M059J (cell line): ENCODE measurements at regions not wholly inside any gene's neighbourhood (a gene's known extent, or its start where the extent isn't known, plus 50 kb on each side); places are given as distances from the start of the nearest gene placed in this dataset.
"Not testable (repeated sequence)": the region's sequence is repeated elsewhere in the genome, so short reads cannot be mapped to it uniquely, and the experiment has no call there.

Experiments
- DNase-seq: peaks from one replicate; pipeline ENCODE4 v3.0.0-alpha.2; 2012; ENCODE audit warnings: low read depth

DNA sequence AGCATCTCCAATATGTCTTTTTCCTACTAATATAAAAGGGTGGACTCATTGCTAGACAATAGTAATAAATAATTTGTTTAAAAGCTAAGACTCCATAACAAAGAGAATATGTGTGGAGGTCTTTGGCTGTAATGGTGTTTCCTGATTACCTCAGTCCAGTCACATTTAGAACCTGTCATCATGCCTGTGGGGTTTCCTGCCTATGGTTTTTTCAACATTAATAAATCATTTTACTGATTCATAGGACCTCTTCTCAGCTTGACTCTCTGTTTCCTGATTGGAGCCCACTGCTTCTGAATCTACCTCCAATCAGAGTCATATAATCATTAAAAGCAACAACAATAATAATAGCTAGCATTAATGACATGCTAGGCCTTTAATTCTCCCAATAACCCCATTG is 52.4 kb upstream of the GNAI1 start:
- peak; percentile 19 for DNase-seq

DNA sequence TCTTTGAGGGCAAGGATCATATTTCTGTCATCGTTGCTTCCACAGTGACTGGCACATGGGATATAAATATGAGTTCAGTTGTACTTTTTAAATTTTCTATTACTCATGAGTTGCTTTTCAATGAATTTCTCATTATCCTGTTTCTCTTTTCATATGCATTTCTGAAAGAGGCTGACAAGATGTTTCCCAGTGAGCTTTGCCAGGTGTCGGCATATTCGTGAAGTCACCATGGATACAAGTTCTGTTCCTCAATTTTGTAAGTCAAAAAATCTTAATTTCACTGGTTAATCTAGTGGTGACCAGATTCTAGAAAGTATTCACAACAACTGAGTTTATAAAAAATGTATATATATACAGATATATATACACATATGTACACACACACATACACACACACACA is 55.7 kb upstream of the GNAI1 start:
- no peak for DNase-seq

DNA sequence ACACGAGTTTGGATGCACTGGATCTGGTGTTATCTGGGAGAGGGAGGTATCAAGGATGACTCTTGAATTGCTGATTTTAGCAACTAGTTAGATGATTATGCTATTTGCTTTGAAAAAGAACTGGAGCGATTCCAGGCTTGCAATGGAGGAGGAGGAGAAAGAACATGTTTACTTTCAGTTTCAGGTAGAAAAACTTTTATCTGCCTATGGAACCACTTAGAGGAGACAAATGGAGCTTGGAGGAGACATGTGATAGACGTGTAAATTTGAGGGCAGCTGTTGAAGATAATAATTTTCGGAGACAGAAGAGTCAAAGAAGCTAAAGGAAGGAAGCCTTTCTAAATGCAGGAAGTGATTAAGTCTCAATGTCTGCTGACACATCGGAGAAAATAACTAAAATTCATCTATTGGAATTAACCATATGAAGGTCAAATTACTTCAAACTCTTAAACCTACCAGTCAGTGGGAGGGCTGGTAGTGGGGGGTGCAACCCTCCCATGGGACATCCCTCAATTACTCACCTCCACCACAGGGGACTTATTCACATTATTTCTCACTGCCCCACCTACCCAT is 56.4 kb upstream of the GNAI1 start:
- peak; percentile 52 for DNase-seq

DNA sequence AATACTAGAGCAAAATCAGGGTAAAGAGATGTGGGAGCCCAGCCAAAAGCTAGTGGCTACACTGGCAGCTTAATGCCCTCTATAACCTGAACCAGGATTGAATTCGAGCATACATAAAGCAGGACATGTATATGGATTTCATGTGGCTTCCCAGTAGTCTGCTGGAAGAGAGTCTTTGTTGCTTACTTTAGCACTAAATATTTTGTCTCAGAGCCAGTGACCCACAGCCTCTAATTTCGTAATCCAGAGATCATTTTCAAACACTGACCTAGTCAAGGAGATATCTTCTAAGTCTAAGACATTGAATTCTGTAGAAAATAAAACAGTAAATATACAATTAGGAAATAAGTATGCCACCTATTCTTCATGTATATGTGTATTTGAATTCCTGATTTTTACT is 64.2 kb upstream of the GNAI1 start:
- DNase-seq, result no peak

DNA sequence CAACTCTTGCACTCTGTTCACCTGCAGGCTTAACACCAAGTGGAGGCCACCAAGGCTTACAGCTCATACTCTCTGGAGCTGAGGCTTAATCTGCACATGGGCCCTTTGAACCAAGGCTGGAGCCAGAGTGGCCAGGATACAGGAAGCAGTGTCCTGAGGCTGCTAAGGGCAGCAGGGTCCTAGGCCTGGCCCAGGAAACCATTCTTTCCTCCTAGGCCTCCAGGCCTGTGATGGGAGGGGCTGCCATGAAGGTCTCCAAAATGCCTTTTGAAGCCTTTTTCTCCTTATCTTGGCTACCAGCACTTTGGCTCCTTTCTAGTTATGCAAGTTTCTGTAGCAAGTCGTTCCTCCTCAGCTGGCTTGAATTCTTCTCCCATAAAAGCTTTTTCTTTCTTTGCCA is 68.0 kb upstream of the GNAI1 start:
- DNase-seq, result no peak

DNA sequence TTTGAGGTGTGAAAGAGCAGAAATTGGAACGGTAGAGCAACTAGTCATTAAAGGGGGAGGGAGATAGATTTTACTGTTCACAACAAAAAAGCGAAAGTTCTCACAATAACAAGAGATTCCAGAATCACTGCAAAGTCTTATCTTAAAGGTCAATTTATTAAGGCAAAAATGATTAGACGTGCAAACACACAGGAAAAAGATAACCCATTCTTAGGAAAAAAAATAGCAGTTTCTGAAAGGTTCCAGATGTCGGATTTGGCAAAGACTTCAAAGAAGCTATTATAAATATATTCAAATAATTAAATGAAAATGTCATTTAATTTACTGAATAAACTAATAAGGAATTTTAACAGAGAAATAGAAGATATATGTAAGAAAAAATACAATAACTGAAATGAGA is 70.8 kb upstream of the GNAI1 start:
- DNase-seq, result no peak

DNA sequence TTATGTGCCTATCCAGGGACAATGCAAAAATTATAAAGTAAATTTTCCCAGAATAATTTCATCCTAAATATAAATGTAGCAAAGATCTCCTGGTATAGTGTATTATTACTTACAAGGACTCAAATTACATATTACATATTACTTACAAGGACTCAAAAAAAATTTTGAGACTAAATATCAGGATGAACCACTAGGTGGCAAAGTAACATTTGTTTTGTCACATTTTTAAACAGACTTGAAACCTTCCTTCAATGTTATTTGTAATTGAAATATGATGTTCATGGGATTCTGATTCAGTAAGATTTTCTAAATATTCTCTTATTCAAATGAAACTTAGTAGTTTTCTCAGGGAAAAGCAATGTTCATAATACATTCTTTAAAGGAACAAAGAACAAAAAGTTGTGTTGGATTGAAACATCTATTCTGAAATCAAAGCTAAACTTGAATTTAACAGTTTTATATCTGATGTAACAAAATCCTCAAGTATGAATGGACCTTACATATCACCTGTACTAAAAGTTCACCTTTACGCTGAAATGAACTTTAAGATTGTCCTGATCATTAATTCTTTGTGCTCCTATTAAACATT is 74.3 kb upstream of the GNAI1 start:
- DNase-seq, result peak; percentile 70

DNA sequence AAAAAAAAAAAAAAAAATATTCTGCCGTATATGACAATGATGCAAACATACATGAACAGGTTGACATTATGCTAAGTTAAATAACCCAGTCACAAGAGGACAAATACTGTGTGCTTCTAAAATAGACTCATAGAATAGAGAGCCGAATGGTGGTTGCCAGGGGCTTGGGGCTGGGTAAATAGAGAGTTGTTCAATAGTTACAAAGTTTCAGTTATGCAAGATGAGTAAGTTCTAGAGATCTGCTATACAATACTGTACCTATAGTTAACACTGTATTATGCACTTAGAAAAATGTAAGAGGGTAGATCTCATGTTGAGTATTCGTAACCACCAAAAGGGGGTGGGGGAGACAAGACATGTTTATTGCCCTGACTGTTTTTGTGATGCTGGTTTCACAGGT is 77.1 kb upstream of the GNAI1 start:
- DNase-seq, result no peak

DNA sequence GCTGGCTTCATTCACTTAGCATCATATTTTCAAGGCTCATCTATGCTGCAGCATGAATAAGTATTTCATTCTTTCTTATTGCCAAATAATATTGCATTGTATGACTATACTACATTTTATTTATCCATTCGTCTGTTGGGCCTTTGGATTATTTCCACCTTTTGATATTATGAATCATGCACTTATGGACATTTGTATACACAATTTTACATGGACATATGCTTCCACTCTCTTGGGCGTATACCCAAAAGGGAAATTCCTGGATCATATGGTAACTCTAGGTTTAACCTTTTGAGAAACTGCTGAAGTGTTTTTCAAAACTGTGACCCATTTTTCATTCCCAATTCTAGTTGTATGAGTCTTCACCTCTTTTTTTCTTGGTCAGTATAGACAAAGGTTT is 80.3 kb upstream of the GNAI1 start:
- no peak for DNase-seq

DNA sequence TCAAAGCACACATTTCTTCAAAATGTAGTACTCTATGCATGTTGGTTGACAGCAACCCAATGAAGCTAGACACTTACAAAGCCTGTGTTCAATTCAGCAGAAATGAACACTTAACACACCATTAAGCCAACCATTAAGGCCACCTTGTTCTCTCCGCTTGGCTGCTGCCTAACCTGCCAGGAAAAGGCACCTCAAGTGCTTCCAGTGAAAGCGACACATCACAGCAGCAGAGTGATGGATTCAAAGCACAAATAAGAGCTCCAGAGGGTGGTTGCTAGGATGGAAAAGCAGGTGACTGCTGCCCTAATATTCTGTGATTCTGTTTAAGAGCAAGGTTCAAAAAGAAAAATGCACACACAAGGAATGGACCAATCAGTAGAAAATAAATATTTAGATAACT is 81.5 kb upstream of the GNAI1 start:
- no peak for DNase-seq

DNA sequence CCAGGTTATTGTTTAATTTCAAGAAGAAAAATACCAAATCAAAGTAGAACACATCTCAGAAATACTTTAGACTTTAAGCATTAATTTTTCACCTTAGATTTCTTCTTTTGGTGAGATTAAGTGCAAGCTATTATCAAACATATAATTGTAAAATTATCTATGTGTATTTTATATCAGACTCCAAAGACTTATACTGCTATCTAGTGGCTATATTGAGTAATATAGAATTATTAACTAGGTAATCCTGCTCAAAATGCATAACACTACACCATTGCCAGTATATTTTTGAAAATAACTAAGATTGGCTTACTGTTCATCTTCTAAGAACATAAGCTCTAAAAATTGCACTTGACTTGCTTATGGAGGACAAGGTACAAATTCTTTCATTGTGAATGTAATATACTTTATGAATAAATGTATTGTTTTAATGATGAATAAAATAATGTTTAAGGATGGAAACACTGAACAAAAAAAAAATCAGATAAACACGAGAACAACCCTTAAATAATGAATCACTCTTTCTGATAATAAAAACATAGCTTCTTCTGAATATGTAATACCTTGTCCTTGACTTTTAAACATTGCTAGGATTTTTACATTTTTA is 86.7 kb upstream of the GNAI1 start:
- DNase-seq, result peak; percentile 18

DNA sequence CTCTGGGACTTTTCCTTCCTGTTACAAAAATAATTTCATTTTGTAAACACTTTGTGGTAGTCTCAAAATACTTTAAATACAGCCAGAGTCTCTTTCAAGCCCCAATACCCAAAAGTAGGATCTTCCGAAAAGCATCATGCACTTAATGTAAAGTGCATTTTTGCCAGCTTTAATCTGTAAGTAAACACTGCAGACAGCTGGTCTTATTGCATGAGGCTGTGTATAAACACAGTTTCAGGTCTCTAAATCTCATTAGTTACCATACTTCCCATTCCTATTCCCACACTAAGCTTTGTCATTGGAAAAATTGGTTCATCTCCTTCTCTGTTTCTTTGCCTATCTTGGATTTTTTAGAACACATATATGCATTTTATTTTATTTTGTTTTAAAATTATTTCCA is 87.6 kb upstream of the GNAI1 start:
- no peak for DNase-seq

DNA sequence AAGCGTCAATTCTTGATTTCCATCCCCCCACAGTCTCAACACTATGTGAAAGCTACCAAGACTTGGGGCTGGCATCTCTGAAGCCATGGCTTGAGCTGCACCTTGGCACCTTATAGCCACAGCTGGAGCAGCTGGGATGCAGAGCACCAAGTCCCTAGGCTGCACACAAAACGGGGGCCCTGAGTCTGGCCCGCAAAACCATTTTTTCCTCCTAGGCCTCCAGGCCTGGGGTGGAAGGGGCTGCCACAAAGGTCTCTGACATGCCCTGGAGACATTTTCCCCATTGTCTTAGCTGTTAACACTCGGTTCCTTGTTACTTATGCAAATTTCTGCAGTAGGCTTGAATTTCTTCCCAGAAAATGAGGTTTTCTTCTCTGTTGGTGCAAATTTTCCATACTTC is 89.8 kb upstream of the GNAI1 start:
- DNase-seq, result no peak

DNA sequence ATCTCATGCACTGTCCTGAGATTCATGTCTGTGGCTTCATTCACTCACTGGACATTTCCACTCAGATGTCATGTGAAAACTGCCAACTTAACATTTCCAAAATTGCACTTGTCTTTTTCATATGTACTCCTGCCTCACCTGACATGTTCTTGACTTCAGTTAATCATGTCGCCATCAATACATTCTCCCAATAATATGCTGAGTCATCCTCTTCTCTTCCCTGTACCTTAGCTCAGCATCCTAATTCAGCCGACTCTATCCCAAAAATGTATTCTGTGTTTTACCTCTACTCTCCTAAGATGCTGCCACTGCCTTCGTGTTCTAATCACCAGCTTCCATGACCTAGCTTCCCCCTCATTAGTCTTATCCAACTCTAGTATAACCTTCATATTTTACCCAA is 93.9 kb upstream of the GNAI1 start:
- DNase-seq, result no peak

DNA sequence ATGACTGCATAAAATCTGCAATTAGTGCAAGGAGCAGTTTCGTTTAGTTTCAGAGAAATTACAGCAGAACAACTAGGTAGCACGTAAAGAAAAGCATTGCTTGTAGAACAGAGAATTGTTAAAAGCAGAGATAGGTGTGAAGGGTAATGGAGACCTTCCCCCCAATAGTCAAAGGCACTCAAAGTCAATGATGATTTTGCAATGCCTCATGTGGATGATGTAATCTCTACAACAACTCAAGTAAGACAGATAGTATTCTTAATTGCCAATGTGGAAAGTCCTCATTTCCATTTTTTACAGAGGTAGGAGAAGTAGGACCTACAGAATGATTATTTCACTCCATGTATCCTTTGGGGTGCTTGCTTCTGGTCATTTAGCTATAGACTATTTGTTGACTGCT is 94.3 kb upstream of the GNAI1 start:
- no peak for DNase-seq

DNA sequence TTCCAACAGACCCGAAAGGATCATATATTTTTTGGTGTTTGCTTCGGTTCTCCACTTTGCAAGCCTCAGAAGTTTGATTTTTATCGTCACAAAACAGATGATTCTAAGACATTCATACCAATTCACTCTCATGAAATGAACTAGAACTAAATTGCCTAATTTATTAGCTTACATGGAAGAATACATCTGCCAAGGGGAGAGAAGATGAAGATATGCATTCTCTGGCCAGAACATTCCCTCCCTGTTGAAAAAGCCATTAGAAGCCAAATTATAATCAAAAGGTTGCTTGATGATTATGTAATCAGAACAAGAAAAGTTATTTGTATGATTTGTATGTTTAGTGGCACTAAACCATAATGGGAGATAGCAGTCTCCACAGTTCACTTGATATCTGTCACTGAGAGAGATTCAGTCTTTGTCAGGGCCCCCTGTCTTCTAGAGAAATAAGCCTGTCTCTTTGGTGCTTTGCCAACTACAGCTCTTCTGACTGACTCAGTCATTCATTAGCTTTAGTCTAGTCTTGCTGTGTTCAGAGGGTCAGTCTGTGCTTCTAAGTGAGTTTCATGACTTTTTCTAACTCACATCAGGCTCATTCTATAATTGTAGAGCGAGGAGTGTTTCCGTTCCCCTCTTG is 95.3 kb upstream of the GNAI1 start:
- peak; percentile 28 for DNase-seq

DNA sequence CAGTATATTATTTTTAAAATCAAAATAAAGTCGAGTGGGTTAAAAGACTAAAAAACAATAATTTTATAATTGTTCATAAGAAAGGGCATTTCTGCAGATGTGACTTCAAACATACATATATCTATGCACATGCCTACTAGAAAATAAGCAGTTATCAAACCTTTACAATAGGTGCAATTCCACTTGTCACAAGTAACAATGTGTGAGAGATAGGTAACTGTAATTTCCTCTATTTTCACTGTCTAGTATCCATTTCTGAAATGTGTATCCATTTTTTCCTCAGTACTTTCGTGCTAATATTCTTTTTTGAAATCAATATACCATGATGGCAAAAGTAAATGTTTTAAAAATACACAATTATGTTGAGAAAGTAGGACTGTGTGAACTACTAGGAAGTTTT is 96.9 kb upstream of the GNAI1 start:
- no peak for DNase-seq

DNA sequence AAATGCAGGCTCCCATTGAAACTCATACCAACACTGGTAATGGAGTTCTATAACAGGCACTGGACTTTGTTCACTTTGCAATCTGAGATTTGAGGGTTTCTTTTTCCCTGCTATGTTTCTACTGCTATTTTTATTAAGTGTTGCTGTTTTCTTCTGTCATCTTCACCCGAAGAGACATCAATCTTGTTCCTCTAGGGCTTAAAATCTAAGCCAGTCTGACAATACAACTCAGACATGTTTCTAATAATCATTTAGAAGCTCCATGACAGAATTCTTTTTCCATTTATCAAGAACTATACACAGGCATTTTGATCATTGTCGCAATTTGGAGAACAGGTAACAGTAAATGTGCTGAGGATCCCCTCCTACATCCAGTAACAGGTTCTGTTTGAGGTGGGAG is 98.5 kb upstream of the GNAI1 start:
- DNase-seq, result no peak

DNA sequence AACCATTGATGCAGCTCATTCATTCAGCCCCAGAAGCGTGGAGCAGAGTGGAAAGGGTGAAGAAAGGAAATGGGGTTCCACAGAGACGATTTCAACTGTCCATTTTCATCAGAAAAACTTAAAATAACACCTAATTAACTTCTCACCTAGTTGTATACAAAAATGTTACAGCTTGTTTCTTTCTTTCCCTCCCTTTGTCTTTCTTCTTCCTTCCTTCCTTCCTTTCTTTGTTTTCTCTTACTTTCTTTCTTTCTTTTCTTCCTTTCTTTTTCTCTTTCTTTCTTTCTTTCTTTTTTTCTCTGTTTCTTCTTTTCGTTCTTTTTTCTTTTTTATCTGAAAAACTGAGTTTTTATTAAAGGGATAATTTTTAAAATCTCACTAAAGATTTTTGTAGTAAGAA is 105.9 kb upstream of the GNAI1 start:
- no peak for DNase-seq

DNA sequence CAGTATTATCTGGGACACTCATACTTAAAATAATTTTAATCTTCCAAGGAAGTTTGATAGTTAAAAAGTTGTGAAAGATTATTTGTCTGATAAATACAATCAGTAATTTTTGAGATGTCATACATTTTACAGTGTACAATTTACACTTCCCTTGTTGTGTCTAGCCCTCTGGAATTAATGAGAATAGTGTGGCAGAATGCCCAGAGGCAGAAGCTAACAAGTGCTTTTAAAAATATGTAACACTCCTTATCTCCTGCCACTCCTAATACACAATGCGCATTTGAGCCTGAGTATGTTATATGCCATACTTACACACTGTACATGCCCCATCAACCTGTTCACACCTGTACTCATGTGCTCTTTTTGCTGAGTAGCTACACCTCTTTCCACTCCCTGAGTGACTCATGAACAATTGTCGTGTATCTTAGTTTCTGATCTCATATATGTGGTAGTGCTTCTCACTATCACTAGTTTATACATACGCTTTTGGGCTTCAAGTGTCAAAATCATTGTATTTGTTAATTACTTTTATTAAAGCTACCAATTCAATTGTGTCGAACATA is 106.9 kb upstream of the GNAI1 start:
- peak; percentile 62 for DNase-seq

DNA sequence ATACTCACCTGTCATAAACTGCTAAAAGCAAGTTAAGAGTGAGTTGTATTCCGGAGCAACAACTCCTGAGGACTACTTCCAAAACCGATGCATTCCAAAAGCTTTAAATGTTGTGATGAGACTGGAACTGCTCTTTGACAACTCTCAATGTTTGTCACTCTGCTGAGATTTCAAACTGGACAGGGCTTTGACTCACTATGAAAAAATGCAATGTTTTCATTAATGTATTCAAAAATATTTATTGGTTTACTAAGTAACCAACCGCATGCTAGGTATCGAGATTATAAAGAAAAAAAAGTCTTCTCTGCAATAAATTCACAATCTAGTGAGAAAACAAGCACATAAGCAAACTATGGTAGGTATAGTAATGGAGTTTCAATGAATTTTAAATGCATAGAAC is 107.9 kb upstream of the GNAI1 start:
- peak; percentile 86 for DNase-seq

DNA sequence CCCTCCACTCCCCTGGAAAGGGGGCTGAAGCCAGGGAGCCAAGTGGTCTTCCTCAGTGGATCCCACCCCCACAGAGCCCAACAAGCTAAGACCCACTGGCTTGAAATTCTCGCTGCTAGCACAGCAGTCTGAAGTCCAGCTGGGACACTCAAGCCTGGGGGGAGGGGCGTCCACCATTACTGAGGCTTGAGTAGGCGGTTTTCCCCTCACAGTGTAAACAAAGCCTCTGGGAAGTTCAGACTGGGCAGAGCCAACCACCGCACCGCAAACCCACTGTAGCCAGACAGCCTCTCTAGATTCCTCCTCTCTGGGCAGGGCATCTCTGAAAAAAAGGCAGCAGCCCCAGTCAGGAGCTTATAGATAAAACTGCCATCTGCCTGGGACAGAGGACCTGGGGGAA is 114.4 kb upstream of the GNAI1 start:
- DNase-seq, result peak; percentile 65

DNA sequence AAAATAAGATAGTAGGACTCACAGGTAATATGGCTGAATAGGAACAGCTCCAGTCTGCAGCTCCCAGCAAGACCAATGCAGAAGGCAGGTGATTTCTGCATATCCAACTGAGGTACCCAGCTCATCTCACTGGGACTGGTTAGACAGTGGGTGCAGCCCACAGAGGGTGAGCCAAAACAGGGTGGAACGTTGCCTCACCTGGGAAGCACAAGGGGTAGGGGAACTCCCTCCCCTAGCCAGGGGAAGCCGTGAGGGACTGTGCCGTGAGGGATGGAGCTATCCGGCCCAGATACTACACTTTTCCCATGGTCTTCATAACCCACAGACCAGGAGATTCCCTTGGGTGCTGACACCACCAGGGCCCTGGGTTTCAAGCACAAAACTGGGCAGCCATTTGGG is 114.8 kb upstream of the GNAI1 start:
- DNase-seq, result not testable (repeated sequence)
